Skeletal muscle satellite cell (primary cell): ENCODE measurements at regions not wholly inside any gene's neighbourhood (a gene's known extent, or its start where the extent isn't known, plus 50 kb on each side); places are given as distances from the start of the nearest gene placed in this dataset. TPM values are rescaled to one million over a fixed set of nuclear protein-coding genes. Genes with fewer than 3 reads are reported as not detected.
"Not testable (repeated sequence)": the region's sequence is repeated elsewhere in the genome, so short reads cannot be mapped to it uniquely, and the experiment has no call there.

Source experiments
- H3K27me3 ChIP-seq: 2 replicates; pipeline ENCODE4 v1.7.0; 2013; ENCODE audit warnings: low read length; ENCODE audit not compliant: control insufficient read depth, insufficient read depth
- H3K36me3 ChIP-seq: 2 replicates; pipeline ENCODE4 v1.7.0; 2013; ENCODE audit warnings: mild to moderate bottlenecking, control low read depth, low read length; ENCODE audit not compliant: insufficient read depth
- H3K4me1 ChIP-seq: 2 replicates; pipeline ENCODE4 v1.7.0; 2013; ENCODE audit warnings: low read length; ENCODE audit not compliant: control insufficient read depth, insufficient read depth
- H3K4me2 ChIP-seq: 2 replicates; pipeline ENCODE4 v1.7.0; 2013; ENCODE audit warnings: mild to moderate bottlenecking, low read length
- H3K4me3 ChIP-seq: 2 replicates; pipeline ENCODE4 v1.7.0; 2013; ENCODE audit warnings: low read length
- H3K9ac ChIP-seq: 2 replicates; pipeline ENCODE4 v1.7.0; 2013; ENCODE audit warnings: mild to moderate bottlenecking, low read depth, low read length, moderate library complexity
- H3K9me3 ChIP-seq: replicated peaks from 2 replicates; pipeline ENCODE4 v1.7.0; 2013; ENCODE audit warnings: mild to moderate bottlenecking, control low read depth, low read length
- small RNA-seq: library from RNA; depleted of rRNA; stranded (forward); fragments of <200 nt; gene quantifications from one replicate; pipeline ENCODE3, GENCODE V24; 2012

- Histone ChIP-seq H3K36me3 (no peaks in the 10 kb centered on the region), H3K4me3 (no peak overlapping the region), H3K9ac (no peak overlapping the region), H3K4me2 (no peak overlapping the region), H3K27me3 (no peaks in the 10 kb centered on the region), H3K9me3 (peaks cover 6% of the 10 kb centered on the region), H3K4me1 (no peaks in the 10 kb centered on the region)
Measured at GRCh38 chr15:21261396-21261964, 178.8 kb downstream of the POTEB3 start.

- no peaks in the 10 kb centered on the region for H3K36me3 ChIP-seq
- H3K9ac ChIP-seq = no peak overlapping the region
- H3K4me1 ChIP-seq = no peaks in the 10 kb centered on the region
- H3K4me3 ChIP-seq = no peak overlapping the region
- no peak overlapping the region for H3K4me2 ChIP-seq
- H3K27me3 ChIP-seq = no peaks in the 10 kb centered on the region
- peaks cover 6% of the 10 kb centered on the region for H3K9me3 ChIP-seq
Measured at GRCh38 chr15:21260966-21261395, 179.3 kb downstream of the POTEB3 start.

GRCh38 chr15:21258635-21259034 lies 181.7 kb downstream of the POTEB3 start:
- H3K4me2 ChIP-seq, H3K27me3 ChIP-seq, H3K36me3 ChIP-seq, H3K4me1 ChIP-seq, H3K4me3 ChIP-seq, H3K9ac ChIP-seq, H3K9me3 ChIP-seq: not testable (repeated sequence)

- not testable (repeated sequence) for H3K4me2 ChIP-seq, H3K36me3 ChIP-seq, H3K9ac ChIP-seq, H3K4me1 ChIP-seq, H3K27me3 ChIP-seq, H3K9me3 ChIP-seq, H3K4me3 ChIP-seq
Measured at GRCh38 chr15:21249508-21250019, 190.7 kb downstream of the POTEB3 start.

Small RNA genes lying in the stretch of these regions (small RNA-seq; reads per million reads assigned to genes)
- not detected for gene RNU6-1235P
